GM12872 (cell line): ENCODE measurements at regions not wholly inside any gene's neighbourhood (a gene's known extent, or its start where the extent isn't known, plus 50 kb on each side); places are given as distances from the start of the nearest gene placed in this dataset.

Experiments used
- CTCF ChIP-seq: IDR thresholded peaks from 3 replicates; pipeline ENCODE4 v1.5.1; 2011; ENCODE audit warnings: low read depth, mild to moderate bottlenecking, low read length, moderate library complexity; ENCODE audit not compliant: insufficient read depth

GRCh38 chr5:93874491-93874890 is 133.1 kb upstream of the POU5F2 start:
- no peak for TF ChIP-seq CTCF

- TF ChIP-seq CTCF = no peak
These were observed 132.7 kb upstream of the POU5F2 start for GRCh38 chr5:93874080-93874479.

GRCh38 chr5:93873211-93873736 is 131.9 kb upstream of the POU5F2 start:
- TF ChIP-seq CTCF = no peak

- TF ChIP-seq CTCF = no peak
These were observed 129.2 kb upstream of the POU5F2 start for GRCh38 chr5:93870649-93871048.

- no peak for TF ChIP-seq CTCF
These were observed 127.5 kb upstream of the POU5F2 start for GRCh38 chr5:93868851-93869250.

GRCh38 chr5:93850311-93850710 is 108.9 kb upstream of the POU5F2 start:
- no peak for TF ChIP-seq CTCF

- TF ChIP-seq CTCF = no peak
These were observed 104.0 kb upstream of the POU5F2 start for GRCh38 chr5:93845376-93845775.
